GM23338 (cell line): ENCODE measurements at regions not wholly inside any gene's neighbourhood (a gene's known extent, or its start where the extent isn't known, plus 50 kb on each side); places are given as distances from the start of the nearest gene placed in this dataset.

Experiments used
- ATAC-seq: fragments of 200-7000 bp; cut with Tn5 transposase; 3 replicates; pipeline ENCODE4 v1.9.1; 2020
- DNase-seq: peaks from one replicate; pipeline ENCODE4 v3.0.0-alpha.2; 2015; ENCODE audit warnings: low spot score
- H2AFZ ChIP-seq: fragments of 200-600 bp; sonication (generic); 2 replicates; pipeline ENCODE4 v1.8.0; 2016; ENCODE audit warnings: antibody characterized with exemption, mild to moderate bottlenecking, moderate library complexity
- H3F3A ChIP-seq: fragments of 200-600 bp; sonication (generic); replicated peaks from 2 replicates; pipeline ENCODE4 v1.8.0; 2017; ENCODE audit warnings: antibody characterized with exemption, mixed run types, low read depth
- H3K27ac ChIP-seq: fragments of 200-600 bp; sonication (generic); 2 replicates; pipeline ENCODE4 v1.6.1; 2016; ENCODE audit warnings: low read depth
- H3K27me3 ChIP-seq: fragments of 200-600 bp; sonication (generic); 2 replicates; pipeline ENCODE4 v1.8.0; 2016; ENCODE audit warnings: mild to moderate bottlenecking, mixed run types, moderate library complexity; ENCODE audit not compliant: insufficient read depth
- H3K36me3 ChIP-seq: fragments of 200-600 bp; sonication (generic); 2 replicates; pipeline ENCODE4 v1.8.0; 2016; ENCODE audit warnings: mild to moderate bottlenecking; ENCODE audit not compliant: insufficient read depth
- H3K4me1 ChIP-seq: fragments of 200-600 bp; sonication (generic); 2 replicates; pipeline ENCODE4 v1.8.0; 2016; ENCODE audit warnings: mild to moderate bottlenecking, moderate library complexity; ENCODE audit not compliant: insufficient read depth
- H3K4me2 ChIP-seq: fragments of 200-600 bp; sonication (generic); 2 replicates; pipeline ENCODE4 v1.7.1; 2017; ENCODE audit warnings: mixed run types
- H3K4me3 ChIP-seq: fragments of 200-600 bp; sonication (generic); 2 replicates; pipeline ENCODE4 v1.6.1; 2016; ENCODE audit warnings: mixed run types
- H3K79me2 ChIP-seq: fragments of 200-600 bp; sonication (generic); replicated peaks from 2 replicates; pipeline ENCODE4 v1.8.0; 2017; ENCODE audit warnings: mild to moderate bottlenecking; ENCODE audit not compliant: insufficient read depth
- H3K9me2 ChIP-seq: fragments of 200-600 bp; sonication (generic); 2 replicates; pipeline ENCODE4 v1.8.0; 2017; ENCODE audit not compliant: insufficient read depth
- H4K20me1 ChIP-seq: fragments of 200-600 bp; sonication (generic); replicated peaks from 2 replicates; pipeline ENCODE4 v1.8.0; 2017; ENCODE audit warnings: mild to moderate bottlenecking; ENCODE audit not compliant: insufficient read depth
- H3K27ac Mint-ChIP-seq: 2 replicates; pipeline ENCODE4 v1.8.0; 2020; ENCODE audit warnings: inconsistent platforms, mild to moderate bottlenecking, moderate library complexity, mixed read lengths
- H3K27me3 Mint-ChIP-seq: 3 replicates; pipeline ENCODE4 v1.8.0; 2022; ENCODE audit warnings: low read depth, mild to moderate bottlenecking, moderate library complexity, mixed read lengths, inconsistent platforms; ENCODE audit not compliant: insufficient read depth, poor library complexity
- H3K36me3 Mint-ChIP-seq: 3 replicates; pipeline ENCODE4 v1.8.0; 2021; ENCODE audit warnings: low read depth, mild to moderate bottlenecking, inconsistent platforms, moderate library complexity, mixed read lengths
- H3K4me1 Mint-ChIP-seq: 3 replicates; pipeline ENCODE4 v1.8.0; 2020; ENCODE audit warnings: mild to moderate bottlenecking, inconsistent platforms, mixed read lengths
- H3K4me3 Mint-ChIP-seq: 3 replicates; pipeline ENCODE4 v1.8.0; 2021; ENCODE audit warnings: moderate library complexity, mild to moderate bottlenecking, inconsistent platforms, mixed read lengths
- H3K9me3 Mint-ChIP-seq: 3 replicates; pipeline ENCODE4 v1.8.0; 2020; ENCODE audit warnings: moderate library complexity, mild to moderate bottlenecking, inconsistent platforms, mixed read lengths
- ETS1 ChIP-seq: IDR thresholded peaks from 2 replicates; pipeline ENCODE4 v1.6.1; 2016; ENCODE audit warnings: antibody characterized with exemption
- EZH2 ChIP-seq: fragments of 200-600 bp; sonication (generic); IDR thresholded peaks from one replicate; pipeline ENCODE4 v1.8.0; 2017; ENCODE audit warnings: antibody characterized with exemption, mild to moderate bottlenecking, low read depth; ENCODE audit not compliant: unreplicated experiment
- JUNB ChIP-seq: IDR thresholded peaks from one replicate; pipeline ENCODE4 v1.6.1; 2016; ENCODE audit warnings: antibody characterized with exemption; ENCODE audit not compliant: unreplicated experiment
- NANOG ChIP-seq: IDR thresholded peaks from 2 replicates; pipeline ENCODE4 v1.6.1; 2016; ENCODE audit warnings: antibody characterized with exemption, borderline replicate concordance
- REST ChIP-seq: IDR thresholded peaks from one replicate; pipeline ENCODE4 v1.6.1; 2018; ENCODE audit warnings: antibody characterized with exemption; ENCODE audit not compliant: unreplicated experiment
- STAT1 ChIP-seq: IDR thresholded peaks from one replicate; pipeline ENCODE4 v1.6.1; 2016; ENCODE audit warnings: antibody characterized with exemption; ENCODE audit not compliant: unreplicated experiment
- ZNF331 ChIP-seq: fragments of 250-450 bp; sonication (Bioruptor Pico); IDR thresholded peaks from 2 replicates; pipeline ENCODE4 v1.5.0; 2020; ENCODE audit warnings: low read depth, mild to moderate bottlenecking, moderate library complexity

DNA sequence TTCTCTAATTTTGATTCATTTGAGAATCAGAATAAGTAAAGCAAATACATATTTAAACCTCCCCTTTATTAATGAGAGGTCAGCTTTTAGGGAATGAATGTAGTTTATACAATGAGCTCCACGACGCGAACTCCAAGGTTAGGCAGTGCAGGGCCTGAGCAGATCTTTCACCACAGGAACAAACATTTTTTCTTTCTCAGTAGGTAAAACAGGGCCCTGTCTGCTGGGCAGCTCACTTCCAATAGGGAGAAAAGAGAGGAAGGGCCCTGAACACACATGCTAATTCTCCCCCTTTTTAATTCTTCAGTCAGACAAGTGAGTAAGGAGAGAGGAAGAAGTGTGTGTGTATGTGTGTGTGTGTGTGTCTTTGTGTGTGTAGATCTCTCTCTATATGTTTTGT lies 682.4 kb upstream of the TMEFF2 start:
- H3K4me1 ChIP-seq = no peaks in the 10 kb centered on the region
- H3K36me3 Mint-ChIP-seq = no peaks in the 10 kb centered on the region
- H4K20me1 ChIP-seq = no peaks in the 10 kb centered on the region
- H2AFZ ChIP-seq = peak overlapping the region; percentile 6; the same call in 1 of the 2 replicates
- H3K27me3 Mint-ChIP-seq = no peaks in the 10 kb centered on the region
- TF ChIP-seq ZNF331 (no peak), ETS1 (no peak), EZH2 (no peak)
- peak; percentile 23 for DNase-seq
- H3F3A ChIP-seq = no peaks in the 10 kb centered on the region
- H3K79me2 ChIP-seq = no peaks in the 10 kb centered on the region
- no peak overlapping the region for H3K4me2 ChIP-seq
- H3K4me1 Mint-ChIP-seq = peaks cover 9% of the 10 kb centered on the region; the same call in 2 of the 3 replicates
- no peaks in the 10 kb centered on the region for H3K36me3 ChIP-seq
- H3K27ac Mint-ChIP-seq = peak overlapping the region; percentile 40
- no peak overlapping the region for H3K4me3 ChIP-seq
- ATAC-seq = peak; percentile 80
- H3K9me3 Mint-ChIP-seq = no peaks in the 10 kb centered on the region
- H3K27me3 ChIP-seq = no peaks in the 10 kb centered on the region
- no peak overlapping the region for H3K27ac ChIP-seq
- H3K4me3 Mint-ChIP-seq = no peak overlapping the region
- H3K9me2 ChIP-seq = no peaks in the 10 kb centered on the region

GRCh38 chr2:192876698-192877097 lies 682.0 kb upstream of the TMEFF2 start:
- no peaks in the 10 kb centered on the region for H3F3A ChIP-seq
- H3K79me2 ChIP-seq = no peaks in the 10 kb centered on the region
- H3K36me3 ChIP-seq = no peaks in the 10 kb centered on the region
- Mint-ChIP-seq H3K4me1 (peaks cover 9% of the 10 kb centered on the region; the same call in 2 of the 3 replicates), H3K4me3 (no peak overlapping the region), H3K27ac (peak overlapping the region; percentile 40; the same call in 1 of the 2 replicates), H3K27me3 (no peaks in the 10 kb centered on the region), H3K9me3 (no peaks in the 10 kb centered on the region), H3K36me3 (no peaks in the 10 kb centered on the region)
- H3K4me2 ChIP-seq = no peak overlapping the region
- H4K20me1 ChIP-seq = no peaks in the 10 kb centered on the region
- H3K4me1 ChIP-seq = no peaks in the 10 kb centered on the region
- H3K27me3 ChIP-seq = no peaks in the 10 kb centered on the region
- no peak for ATAC-seq
- H3K27ac ChIP-seq = no peak overlapping the region
- H3K4me3 ChIP-seq = no peak overlapping the region
- DNase-seq = no peak
- H3K9me2 ChIP-seq = no peaks in the 10 kb centered on the region
- TF ChIP-seq STAT1 (no peak), REST (no peak), JUNB (no peak)
- H2AFZ ChIP-seq = no peak overlapping the region

- H3K4me2 ChIP-seq = no peak overlapping the region
- Mint-ChIP-seq H3K9me3 (no peaks in the 10 kb centered on the region), H3K4me3 (no peak overlapping the region), H3K36me3 (no peaks in the 10 kb centered on the region), H3K27me3 (no peaks in the 10 kb centered on the region), H3K27ac (no peak overlapping the region), H3K4me1 (no peaks in the 10 kb centered on the region)
- H2AFZ ChIP-seq = no peak overlapping the region
- H4K20me1 ChIP-seq = no peaks in the 10 kb centered on the region
- peaks cover 5% of the 10 kb centered on the region; the same call in 1 of the 2 replicates for H3K9me2 ChIP-seq
- no peak overlapping the region for H3K4me3 ChIP-seq
- DNase-seq = no peak
- H3K4me1 ChIP-seq = no peaks in the 10 kb centered on the region
- no peaks in the 10 kb centered on the region for H3K79me2 ChIP-seq
- no peak for ATAC-seq
- H3K36me3 ChIP-seq = no peaks in the 10 kb centered on the region
- no peak overlapping the region for H3K27ac ChIP-seq
- H3K27me3 ChIP-seq = no peaks in the 10 kb centered on the region
- H3F3A ChIP-seq = no peaks in the 10 kb centered on the region
- TF ChIP-seq STAT1 = no peak
- TF ChIP-seq NANOG = no peak
Observed at GRCh38 chr2:192854706-192855105, 660.0 kb upstream of the TMEFF2 start.
